Stimulated activated CD8-positive, alpha-beta memory T cell treated with anti-CD3 and anti-CD28 coated beads, Interleukin-7, amount 100 ng/mL, for 24 hours (primary cell): ENCODE measurements at regions not wholly inside any gene's neighbourhood (a gene's known extent, or its start where the extent isn't known, plus 50 kb on each side); places are given as distances from the start of the nearest gene placed in this dataset.

Experiments used
- DNase-seq: peaks from one replicate; pipeline ENCODE4 v3.0.0-alpha.2; 2020; ENCODE audit warnings: low read depth

GRCh38 chr18:24831871-24832665, 371.6 kb downstream of the HRH4 start:
- no peak for DNase-seq

DNA sequence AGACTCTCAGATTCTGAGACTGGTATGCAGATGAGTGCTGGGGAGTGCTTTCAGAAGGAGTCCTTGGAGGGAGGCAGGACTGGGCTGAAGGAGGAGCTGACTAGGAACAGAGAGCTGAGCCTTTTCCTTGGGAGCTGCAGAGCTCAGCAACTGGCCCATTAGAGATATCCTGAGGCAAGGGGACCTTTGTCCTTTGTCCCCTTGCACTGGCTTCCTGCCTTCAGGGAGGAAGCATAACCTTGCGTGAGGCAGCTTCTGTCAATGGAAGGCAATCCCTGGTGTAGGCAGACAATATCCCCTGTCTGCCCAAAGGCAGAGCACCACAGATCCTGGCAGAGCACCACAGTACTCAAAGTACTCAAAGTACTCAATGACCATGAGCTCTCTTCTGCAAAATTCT, 375.3 kb downstream of the HRH4 start:
- DNase-seq, result no peak

DNA sequence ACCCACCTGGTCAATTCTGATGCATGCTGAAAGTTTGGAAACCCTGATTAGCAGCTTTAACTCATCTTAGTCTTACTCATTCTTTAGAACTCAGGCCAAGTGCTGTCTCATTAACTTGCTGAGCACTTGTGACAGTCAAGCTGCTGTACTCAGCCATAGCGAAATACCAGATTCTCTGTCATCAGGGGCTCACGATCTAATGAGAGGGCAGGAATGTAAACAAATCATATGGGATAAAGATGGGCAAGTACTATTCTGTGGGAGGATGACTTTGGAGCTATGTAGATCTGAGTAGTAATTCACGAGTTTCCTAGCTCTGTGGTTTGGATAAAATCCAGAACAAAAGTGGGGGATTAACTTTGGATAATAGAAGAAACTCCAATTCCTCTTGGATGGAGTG, 376.6 kb downstream of the HRH4 start:
- DNase-seq, result no peak

GRCh38 chr18:24840051-24840450, 379.6 kb downstream of the HRH4 start:
- no peak for DNase-seq

DNA sequence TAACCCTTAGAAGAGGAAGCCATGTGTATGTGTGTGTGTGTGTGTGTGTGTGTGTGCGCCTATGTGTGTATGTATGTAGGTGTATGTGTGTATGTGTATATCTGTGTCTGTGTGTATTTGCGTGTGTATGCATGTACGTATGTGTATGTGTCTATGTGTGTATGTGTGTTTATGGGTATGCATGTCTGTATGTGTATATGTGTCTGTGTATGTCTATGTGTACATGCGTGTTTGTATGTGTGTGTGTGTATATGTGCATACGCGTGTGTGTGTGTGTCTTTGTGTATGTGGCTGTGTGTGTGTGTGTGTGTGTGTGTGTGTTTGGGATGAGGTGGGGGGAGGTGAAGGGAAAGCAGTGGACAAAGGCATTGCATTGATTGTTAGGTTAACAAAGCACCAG, 380.2 kb downstream of the HRH4 start:
- DNase-seq, result no peak

GRCh38 chr18:24841536-24841935, 381.1 kb downstream of the HRH4 start:
- DNase-seq, result no peak

- no peak for DNase-seq
Observed at GRCh38 chr18:24843123-24843522, 382.7 kb downstream of the HRH4 start.

DNA sequence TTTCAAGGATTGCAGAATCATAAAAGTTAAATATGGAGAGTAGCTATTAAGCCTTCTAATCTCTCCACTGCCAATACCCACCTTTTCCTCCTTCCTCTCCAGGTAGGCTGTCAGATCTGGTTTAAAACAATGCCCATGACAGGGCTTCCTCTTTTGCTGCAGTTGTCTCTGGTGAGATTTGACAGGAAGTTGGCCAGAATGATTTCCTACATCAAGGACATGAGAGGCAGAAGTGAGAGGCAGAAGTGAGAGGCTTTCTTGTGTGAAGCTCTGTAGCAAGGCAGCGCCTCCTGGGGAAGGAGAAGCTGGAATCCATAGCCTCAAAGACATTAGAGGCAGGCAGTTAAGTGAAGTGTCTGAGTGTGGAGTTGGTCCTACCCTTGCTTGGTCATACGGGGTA, 385.7 kb downstream of the HRH4 start:
- no peak for DNase-seq

GRCh38 chr18:24850532-24850931, 390.1 kb downstream of the HRH4 start:
- no peak for DNase-seq

- no peak for DNase-seq
Observed at GRCh38 chr18:24853076-24853475, 392.6 kb downstream of the HRH4 start.

DNA sequence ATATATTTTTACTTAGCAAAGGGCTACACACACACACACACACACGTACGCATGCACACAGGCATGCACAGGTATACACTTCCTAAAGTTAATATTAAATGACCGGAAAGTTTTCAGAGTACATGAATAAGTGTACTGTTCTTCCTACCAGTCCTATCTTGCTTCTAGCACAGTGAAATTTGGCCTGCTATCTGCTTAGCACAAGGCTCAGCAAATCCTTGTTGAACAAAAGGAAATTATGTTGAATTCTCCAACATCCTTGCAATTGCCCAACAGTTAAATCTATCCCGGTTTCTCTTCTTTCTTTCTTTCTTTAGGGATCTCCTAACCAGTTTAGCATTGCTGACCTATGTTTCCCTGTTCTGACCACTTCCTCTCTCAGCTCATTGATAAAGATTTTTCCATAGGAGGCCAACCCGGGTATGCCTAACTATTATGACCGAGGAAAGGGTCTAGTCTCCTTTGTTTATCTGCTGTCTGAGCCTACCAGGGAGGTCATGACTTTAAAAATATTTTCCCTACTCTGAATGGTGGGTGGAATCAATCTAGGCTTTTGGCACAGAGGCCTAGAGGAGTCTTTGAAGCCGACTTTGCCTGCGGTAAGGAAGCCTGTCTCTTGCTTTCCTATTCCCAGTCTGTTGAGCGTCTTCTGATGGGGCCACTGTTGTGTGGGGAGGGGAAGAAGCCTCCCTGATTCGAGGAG, 400.7 kb downstream of the HRH4 start:
- no peak for DNase-seq

GRCh38 chr18:24862201-24862816, 401.9 kb downstream of the HRH4 start:
- no peak for DNase-seq

- no peak for DNase-seq
Observed at GRCh38 chr18:24868311-24868710, 407.9 kb downstream of the HRH4 start.

DNA sequence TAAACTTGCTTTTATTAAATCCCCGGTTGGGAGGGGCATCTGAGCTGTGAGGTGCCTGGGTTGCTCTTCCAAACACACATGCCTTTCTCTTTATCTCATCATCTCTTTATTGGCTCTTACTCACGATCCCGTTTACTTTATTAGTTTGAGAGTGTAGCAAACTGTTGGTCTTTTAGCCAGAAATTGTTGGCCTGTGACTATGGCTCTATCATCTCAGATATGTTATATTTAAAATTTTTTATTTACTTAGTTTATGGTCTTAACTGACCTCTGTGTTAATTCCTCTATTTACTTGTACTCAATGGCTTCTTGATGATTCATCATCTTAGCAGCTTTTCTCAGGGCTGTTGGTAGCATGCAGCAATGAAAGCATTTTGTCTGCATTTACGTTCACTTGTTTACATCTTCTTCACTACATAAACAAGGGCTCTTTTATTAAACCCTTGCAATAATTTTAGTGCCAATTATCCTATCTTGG, 408.4 kb downstream of the HRH4 start:
- no peak for DNase-seq

DNA sequence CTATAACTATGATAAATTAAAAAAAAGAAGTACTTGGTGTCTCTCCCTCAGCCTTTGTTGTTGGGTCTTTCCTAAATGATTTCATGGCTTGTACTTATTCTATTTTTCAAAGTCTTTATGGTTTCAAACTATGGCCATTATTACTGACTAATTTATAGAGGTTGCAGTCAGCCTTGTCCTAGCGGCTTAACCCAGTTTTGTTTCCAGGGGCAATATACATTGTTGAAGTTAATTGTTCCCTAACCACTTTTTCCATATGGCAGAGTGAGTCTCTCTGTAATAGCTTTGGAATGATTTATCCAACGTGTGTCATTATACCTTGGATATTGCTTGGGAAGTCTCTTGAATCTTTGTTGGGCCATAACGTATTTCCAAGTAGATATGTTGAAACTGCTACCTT, 408.8 kb downstream of the HRH4 start:
- DNase-seq, result no peak

GRCh38 chr18:24875286-24875685, 414.8 kb downstream of the HRH4 start:
- DNase-seq, result no peak

- DNase-seq, result no peak
Observed at GRCh38 chr18:24875777-24876176, 415.3 kb downstream of the HRH4 start.

GRCh38 chr18:24876266-24876665, 415.8 kb downstream of the HRH4 start:
- no peak for DNase-seq

GRCh38 chr18:24877066-24877465, 416.6 kb downstream of the HRH4 start:
- no peak for DNase-seq

- no peak for DNase-seq
Observed at GRCh38 chr18:24877546-24877945, 417.1 kb downstream of the HRH4 start.

GRCh38 chr18:24878289-24878688, 417.9 kb downstream of the HRH4 start:
- no peak for DNase-seq

DNA sequence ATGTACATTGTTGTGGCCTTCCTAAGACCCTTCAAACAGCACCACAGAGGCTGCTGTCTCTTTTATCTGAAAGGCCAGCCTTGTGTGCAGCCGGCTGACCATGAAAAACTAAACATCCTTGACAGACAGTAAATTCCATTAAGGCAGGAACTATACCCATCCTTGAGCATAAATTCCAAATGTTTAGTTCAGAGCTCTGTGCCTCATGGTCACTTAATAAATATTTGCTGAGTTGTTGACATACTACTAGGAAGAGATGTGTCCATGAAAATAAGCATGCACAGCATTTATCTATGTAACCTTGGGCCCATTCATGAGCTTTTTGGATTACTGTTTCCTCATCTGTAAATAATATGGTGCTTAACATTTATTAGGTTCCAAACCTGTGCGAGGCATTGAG, 424.8 kb downstream of the HRH4 start:
- no peak for DNase-seq

DNA sequence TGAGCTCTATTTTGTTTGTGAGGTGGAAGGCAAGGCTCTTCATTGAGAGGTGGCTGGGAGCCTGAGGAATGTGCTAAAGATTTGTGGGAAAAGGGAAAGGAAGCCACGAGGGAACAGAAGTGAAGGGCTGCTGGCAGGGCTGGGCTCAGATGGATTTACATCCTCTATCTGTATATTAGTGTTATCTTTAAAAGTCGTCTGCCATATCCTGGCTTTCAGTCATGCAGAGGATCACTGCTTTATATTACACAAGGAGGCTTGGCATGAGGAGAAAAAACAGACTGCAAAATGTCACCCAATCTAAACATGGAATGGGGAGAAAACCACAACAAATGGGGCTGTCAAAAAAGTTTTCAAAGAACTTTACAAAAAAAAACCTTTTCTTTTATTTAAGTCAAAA, 434.4 kb downstream of the HRH4 start:
- no peak for DNase-seq
